Stimulated activated CD4-positive, alpha-beta T cell treated with anti-CD3 and anti-CD28 coated beads, TNF-alpha, amount 100 ng/mL, for 4 hours (primary cell): ENCODE measurements at regions not wholly inside any gene's neighbourhood (a gene's known extent, or its start where the extent isn't known, plus 50 kb on each side); places are given as distances from the start of the nearest gene placed in this dataset.

Source experiments
- DNase-seq, 3 experiments: peaks; one replicate each; pipeline ENCODE4 v3.0.0-alpha.2; 2020; ENCODE audit warnings: low read depth in 3 of 3

DNA sequence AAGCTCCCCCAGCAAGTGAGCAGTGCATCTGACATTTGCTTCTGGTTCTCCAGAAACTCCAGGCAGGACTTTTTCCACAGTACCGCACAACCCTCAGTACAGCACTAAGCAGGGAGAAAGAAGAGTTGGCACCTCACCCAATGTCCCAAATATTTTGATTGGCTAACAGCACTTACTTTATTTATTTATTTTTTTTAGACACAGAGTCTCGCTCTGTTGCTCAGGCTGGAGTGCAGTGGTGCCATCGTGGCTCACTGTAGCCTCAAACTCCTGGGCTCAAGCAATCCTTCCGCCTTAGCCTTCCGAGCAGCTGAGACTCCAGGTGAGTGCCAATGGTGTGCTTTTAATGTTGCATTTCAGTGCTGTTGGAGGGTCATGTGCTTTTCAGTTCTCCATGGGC, 200.3 kb upstream of the ZMIZ1 start:
- DNase-seq, result no peak

DNA sequence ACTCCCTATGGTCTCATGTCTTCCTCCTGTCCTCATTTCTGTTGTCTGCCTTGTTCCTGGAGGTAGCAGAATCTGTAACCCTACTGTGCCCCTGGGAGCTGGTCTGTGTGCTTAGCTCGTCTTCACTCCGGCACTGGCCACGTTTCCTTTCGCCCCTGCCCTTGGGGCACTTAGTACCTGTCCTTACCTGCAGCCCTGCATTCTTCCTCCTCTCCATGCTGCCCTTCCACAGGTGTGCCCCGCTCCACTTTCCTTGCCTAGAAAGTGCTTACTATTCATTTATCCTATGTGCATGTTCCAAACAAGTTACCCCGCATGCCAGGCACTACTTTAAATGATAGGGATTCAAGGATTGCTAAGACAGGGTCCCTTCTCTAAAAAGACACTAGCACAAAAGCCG, 199.9 kb upstream of the ZMIZ1 start:
- no peak for DNase-seq

DNA sequence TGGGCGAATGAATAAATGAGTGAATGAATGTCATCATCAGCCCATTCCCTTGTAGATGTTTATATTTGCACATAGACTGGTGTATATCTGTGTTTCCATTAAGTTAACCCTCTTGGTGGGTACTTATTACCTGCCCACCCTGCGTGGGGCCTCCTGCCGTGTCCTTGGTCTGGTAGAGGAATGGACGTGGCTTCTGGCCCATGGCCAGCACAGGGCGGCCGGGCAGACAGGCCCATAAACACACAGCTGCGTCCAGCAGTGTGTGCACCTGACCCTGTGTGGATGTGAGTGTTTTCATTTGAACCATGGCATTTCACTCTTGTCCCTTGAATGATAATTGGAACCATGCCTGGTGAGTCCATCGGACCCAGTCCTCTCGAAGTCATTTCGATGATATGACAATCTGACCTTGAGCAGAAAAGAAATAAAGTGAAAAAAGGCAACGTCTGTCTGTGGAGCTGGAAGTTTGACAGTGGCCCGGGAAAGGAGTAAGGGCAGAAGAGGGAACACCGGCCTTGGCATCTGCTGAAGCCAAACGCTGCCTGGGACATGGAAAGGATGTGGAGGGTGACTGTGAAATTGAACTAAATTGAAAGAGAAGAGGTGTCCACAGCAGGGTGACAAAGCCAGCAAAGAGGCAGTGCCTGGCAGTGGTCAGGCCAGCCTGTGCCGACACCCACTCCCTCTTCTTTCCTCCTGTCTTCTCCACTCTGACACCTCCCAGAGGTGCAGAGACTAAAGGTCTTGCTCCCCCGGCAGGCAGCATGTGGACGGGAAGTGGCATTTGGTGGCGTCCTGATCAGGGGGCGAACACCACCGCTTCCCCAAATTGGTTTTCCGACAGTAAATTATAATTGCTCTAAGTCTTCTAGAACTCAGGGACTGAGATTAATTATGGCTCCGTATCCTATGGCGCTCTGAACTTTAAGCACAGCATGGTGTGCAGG, 199.0 kb upstream of the ZMIZ1 start:
- no peak for DNase-seq

DNA sequence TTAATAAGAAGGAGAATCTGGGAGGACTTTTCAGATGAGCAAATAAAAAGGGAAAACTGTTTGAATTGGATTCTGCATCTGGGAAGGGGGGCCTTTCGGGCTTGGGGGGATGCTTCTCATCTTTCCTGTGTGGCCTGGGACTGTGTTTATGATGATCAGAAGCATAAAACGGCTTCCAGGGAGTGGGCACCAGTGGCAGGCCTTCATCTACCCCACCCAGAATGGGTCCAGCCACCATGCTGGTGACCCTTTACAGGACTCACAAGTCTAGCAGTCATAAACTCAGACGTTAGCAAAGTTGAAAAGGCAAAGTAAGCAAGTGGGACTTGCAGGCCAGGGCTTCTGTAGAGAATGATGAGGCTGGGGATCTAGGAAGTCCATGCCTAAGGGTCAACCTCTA, 198.3 kb upstream of the ZMIZ1 start:
- DNase-seq, result no peak

DNA sequence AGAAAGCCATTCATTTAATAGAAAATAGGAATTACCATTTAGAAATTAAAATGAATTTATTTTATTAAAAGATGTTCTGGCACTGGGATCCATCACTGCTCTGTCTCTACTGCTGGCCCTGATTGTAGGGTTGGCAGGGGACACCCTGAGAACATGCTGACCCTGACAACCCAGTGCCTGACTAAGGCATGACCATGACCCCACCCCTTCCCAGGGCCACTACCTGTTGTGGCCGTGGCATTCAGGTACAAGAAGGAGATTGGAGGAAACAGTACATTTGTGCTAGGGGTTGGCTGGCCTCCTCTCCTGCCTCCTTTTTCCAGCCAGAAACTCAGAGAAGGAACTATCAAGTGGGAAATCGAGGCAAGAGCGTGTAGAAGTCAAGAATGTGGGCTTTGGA, 197.0 kb upstream of the ZMIZ1 start:
- DNase-seq, result no peak

DNA sequence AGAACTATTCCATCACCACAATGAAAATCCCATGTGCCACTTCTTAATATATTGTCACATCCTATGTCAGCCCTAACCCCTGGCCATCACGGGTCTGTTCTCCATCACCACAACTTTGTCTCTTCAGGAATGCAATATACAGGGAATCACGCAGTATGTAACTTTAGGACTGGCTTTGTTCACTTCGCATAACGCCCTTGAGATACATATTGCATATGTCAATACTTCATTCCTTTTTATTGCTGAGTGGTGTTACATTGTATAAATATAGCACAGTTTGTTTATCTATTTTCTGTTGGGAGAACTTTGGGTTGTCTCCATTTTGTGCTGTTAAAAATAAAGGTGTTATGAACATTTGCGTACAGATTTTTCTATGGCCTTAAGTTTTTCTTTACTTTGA, 195.4 kb upstream of the ZMIZ1 start:
- no peak for DNase-seq

DNA sequence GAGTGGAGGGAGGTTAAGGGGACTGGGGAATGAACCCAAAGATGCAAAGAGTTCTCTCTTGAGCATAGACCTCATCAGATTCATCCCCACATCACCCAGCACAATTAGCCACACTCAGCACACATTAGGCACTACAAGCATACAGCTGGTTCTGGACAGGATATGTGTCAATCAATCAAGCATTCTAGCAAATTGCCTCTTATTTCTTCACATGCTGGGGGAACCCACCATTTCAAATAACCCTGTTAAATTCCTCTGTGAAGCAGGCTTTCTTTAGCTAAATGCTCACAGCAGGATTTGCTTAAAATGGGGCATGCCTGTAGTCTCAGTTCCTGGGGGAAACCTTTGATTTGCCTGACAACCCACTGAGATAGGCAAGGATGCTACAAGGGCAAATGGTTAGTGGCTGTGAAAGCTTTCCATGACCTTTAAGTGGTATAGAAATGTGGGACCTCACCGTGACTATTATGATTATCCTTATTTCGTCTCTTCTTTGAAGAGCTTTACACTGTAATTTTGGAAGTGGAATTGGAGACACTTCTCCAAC, 193.4 kb upstream of the ZMIZ1 start:
- no peak for DNase-seq

DNA sequence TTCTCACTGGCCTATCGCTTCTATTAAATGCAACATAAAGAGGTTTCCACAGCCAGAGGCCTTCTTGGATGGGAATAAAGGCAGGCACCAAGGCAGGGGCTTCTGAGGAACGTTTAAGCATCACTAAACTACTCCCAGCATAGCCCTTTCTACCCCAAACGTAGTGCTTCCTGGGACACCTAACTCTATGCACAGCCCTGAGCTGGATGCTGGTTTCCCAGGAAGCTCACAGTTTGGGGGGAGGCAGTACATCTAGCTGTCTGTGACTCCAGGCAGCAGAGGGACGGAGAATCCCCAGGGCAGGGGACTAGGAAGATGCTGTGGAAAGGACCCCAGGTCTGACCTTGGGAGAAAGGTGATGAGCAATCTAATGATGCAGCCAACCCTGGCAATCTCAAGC, 192.8 kb upstream of the ZMIZ1 start:
- no peak for DNase-seq

DNA sequence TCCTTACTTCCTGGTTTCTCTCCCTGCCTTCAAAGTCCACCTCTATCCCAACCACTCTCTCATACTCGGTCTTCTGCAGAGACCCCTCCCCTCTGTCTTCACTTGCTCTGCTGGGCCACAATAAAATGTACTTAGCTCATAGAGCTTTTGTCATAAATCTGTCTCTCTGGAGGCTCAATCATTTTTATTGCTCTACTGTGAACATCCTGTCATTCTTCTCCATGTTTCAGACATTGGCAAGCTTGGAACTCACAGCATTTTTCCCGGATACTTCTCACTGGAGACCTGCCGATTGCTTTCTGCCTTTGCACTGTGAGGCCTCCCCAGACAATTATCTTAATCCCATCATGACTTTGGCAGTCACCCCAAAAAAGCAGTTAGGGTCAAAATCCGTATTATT, 192.3 kb upstream of the ZMIZ1 start:
- DNase-seq, result no peak

DNA sequence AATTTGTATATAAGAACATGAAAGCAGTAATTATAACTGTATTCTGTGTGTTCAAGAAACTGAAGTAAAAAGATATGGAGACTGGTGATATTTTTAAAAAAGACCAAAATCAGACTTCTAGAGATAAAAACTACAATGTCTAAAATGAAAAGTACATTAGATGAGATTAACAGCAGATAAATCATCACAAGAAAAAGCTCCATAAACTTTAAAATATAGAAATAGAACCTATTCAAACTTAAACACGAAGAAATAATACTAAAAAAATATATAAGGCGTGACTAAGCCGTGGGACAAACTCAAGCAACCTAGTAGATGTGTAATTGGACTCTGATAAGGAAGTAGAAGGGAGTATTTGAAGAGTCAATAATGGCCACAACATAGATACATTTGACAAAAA, 189.1 kb upstream of the ZMIZ1 start:
- DNase-seq, result no peak

DNA sequence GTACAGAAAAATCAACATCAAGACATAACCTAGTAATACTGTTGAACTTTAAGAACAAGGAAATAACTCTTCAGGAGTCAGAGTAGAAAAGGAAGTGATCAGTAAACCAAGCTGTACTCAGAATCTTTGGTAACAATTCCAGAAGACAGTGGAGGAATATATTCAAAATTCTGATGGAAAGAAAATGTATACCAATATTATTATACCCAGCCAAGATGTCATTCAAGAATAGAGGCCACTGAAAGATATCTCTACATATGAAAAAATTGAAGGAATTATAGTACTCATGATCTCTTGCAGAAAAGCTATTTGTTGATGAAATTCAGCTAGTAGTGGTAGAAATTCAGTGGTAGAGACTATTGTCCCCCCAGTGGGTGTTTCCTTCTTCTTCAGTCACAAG, 182.6 kb upstream of the ZMIZ1 start:
- no peak for DNase-seq

DNA sequence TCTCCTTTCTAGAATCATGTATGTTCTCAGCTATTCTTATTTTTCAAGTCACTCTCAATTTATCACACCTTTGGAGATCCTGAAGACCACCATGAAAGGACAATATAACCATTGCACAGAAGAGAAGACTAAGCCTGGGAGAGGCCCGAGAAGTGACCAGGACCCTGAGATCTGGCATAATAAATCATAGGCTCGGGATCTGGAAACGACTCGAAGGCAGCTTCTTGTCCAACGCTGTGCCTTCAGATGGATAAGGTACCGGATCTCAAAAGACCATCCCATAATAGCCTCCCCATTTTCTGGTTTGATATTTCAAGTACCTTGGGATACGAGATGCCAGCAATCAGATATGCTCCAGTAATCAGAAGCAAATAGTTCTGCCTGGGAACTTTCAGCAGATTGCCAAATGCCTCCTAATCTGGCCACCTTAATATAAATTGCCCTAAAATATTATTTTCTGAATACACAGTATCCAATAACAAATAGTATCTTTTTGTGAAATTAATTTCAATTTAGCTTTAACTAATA, 179.2 kb upstream of the ZMIZ1 start:
- DNase-seq, result no peak

DNA sequence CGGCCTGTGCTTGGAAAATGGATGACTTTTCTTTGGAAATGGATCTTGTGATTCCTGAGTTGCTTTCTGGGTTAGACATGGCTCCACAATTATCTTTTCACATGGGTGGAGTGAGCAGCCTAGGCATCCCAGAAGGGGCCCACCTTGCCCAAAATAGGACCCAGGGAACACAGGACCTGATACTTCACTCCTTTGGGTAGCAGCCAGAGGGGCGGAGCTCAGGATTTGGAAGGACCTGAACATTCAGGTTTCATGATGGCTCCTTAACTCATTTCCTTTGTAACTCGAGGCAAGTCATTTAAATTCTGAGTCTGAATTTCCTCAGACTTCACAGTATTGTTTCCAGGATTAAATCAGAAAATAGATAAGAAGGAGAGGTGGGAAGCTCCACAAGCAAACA, 178.3 kb upstream of the ZMIZ1 start:
- no peak for DNase-seq

DNA sequence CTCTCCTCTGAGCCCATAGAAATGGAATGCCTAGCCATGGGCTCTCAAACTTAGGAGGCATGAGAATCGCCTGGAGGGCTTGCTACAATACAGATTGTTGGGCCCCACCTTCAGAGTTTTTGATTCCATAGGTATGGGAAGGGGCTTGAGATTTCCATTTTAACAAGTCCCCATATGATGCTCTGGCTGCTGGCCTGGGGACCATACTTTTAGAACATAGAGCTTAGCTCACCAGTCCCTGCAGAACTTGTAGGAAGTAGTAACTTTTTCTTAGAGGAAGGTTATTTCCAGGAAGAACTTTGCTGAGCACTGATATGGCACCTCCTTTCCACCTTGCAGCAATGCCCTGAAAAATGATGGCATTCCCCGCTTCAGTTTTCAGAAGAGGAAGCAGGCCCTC, 177.0 kb upstream of the ZMIZ1 start:
- DNase-seq, result no peak

DNA sequence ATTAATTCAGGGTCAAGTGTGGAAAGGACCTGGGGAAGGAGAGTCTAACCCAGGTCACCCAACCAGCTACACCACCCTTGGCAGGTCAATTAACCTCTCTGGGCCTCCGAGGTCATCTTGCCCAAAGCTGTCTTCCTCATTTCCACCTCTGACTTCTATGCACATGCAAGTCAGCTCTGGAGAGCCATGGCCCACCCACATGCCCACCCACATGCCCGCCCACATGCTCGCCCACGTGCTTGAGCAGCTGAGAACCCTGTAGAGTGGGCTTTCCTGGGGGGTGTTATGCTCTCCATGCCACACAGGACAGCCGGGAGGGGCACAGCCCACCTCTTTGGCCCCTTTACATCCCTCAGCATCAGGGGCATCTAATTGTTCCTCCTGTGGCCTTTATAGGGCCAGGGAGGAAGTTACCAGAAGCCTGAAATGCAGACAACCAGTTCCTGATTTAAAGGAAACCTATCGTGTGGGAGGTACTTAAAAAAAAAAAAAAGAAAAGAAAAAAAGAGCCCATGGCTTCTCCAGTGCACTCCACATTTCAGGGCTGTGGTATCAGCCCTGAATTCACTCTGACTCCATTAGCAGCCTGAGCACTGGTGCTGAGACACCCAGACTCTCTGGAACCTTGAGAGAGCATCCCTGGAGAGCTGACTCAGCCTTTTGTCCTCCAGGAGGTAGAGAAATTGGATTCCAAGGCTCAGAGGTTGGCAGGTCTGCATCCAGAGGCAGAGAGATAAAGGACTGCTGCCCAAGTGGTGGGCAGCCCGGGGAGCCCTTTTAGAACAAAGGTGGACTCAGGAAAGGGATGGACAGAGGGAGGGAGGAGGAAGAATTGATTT, 176.2 kb upstream of the ZMIZ1 start:
- DNase-seq, result no peak

DNA sequence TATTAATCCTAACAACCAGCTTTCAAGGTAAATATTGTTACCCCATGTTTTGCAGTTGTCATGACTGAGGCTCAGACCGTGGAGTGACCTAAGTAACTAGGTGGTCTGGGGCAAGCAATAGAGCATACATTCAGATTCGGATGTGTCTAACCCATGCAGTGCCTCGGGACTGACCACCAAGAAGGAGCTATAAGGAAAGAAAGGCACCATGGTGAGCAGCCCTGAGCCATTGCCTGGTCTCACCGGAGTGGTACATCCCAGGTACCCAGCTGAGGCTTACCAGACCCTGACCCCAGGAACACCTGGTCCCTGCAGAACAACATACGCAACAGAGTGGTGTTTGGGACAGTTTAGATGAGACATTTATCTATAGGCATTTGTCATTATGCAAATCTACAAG, 175.5 kb upstream of the ZMIZ1 start:
- DNase-seq, result no peak

DNA sequence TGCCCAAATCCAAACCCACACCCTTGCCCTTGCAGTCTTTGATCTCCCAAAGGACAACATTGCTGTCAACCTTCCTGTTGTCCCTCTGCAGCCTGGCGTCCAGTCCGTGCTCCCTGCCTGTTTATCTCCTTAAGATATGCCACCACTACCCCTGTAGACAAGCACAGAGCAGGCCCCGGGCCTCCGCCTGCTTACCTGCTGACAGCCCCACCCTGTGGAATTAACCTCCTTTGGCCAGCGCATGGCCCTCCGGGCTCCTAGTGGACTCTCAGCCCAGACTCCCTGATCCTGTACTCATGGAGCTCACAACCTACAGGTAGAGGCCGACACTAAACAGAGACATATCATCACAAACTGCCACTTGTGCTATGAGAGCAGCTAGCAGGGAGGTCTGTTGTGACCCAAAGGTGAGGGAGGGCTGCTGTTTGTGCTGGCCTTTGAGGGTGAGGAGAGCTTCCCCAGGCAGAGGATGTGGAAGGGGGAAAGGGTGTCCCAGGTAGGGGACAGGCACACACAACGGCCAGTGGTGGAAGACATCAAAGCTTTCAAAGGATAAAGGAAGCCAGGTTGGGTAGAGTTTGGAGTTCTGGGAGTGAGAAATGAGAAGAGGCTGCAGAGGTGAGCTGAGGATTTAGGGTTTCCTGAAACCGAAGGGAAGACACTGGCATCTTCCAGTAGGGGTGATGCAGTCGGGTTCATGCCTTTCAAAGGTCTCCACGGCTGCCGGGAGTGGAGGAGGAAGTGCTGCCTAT, 174.5 kb upstream of the ZMIZ1 start:
- no peak for DNase-seq

DNA sequence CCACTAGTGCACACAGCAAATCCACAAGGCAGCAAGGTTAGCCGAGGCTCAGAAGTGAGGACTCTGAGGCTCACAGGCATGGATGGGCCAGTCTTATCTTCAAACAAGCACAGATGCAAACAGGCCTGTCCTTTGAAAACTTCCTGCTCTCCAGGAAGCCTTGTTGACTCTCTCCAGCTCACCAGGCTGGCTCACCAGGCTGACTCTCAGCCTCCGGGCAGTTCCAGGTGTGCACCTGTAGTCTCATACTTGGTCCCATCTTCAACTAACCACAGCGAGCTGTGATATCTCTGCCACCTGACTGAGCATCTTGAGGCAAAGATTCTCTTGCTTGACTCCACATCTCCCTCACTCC, 173.9 kb upstream of the ZMIZ1 start:
- no peak for DNase-seq

DNA sequence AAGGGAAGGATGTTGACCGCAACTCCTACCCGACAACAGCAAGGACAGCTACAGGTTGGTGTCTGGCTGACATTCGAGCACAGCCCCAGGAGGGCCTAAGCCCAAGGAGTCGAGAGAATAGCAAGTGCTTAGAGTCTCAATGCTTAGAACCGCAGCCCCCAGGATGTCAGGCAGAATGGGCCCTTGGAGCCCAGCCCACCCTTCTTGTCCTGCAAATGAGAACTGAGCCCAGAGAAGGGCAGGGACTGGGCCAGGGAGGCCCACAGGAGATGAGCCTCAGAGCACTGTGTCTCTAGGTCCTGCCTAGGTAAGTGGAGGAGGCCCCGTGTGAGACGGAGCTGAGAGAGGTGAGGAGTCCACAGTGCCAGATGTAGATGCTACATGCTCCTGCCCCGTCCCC, 173.3 kb upstream of the ZMIZ1 start:
- DNase-seq, result no peak

DNA sequence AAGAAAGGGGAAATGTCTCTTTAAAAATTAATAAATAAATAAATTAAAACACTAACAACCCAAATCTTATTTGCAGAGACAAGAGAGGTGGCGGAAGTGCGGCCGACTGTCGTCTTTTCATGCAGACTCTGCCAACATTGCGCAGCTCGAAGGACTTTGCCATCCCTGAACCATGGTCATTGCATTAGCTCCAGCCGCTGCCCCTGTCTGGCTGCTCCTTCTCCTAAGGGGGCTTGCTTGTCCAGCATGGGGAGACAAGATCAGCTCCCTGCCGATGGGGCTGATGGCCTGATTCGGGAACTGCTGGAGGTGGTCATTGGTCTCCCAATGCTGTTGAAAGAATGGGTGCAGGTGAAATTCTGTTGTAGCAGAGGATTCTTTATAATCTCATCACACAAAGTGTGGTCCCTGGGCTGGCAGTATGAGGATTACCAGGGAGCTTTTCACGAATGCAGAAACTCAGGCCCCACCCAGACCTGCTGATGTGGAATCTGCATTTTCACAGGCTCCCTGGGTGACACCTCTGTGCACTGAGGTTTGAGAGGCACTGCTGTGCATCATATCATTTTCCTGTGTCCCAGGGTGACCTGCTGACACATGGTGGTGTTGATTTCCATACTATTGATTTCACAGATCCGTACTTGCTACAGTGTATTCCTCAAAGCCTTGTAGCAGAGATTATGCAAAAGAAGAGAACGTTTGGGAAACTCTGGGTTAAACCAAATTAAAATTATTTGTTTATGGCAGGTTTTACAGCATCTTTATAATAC, 172.4 kb upstream of the ZMIZ1 start:
- no peak for DNase-seq
